HG02623 (cell line): ENCODE measurements at regions not wholly inside any gene's neighbourhood (a gene's known extent, or its start where the extent isn't known, plus 50 kb on each side); places are given as distances from the start of the nearest gene placed in this dataset.
"Not testable (repeated sequence)": the region's sequence is repeated elsewhere in the genome, so short reads cannot be mapped to it uniquely, and the experiment has no call there.

Experiments used
- ATAC-seq: cut with Tn5 transposase; IDR thresholded peaks from one replicate; pipeline ENCODE4 v1.9.1; 2021; ENCODE audit warnings: moderate library complexity; ENCODE audit not compliant: unreplicated experiment

GRCh38 chr5:40356248-40356647 is 323.5 kb upstream of the PTGER4 start:
- no peak for ATAC-seq

DNA sequence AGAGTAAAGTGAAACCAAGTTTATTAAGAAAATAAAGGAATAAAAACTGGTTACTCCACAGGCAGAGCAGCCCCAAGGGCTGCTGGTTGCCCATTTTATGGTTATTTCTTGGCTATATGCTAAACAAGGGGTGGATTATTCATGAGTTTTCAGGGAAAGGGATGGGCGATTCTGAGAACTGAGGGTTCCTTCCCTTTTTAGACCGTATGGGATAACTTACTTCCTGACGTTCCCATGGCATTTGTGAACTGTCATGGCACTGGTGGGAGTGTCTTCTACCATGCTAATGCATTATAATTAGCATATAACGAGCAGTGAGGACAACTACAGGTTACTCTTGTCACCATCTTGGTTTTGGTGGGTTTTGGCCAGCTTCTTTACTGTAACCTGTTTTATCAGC is 323.9 kb upstream of the PTGER4 start:
- ATAC-seq: no peak

- no peak for ATAC-seq
Measured at GRCh38 chr5:40355181-40355580, 324.5 kb upstream of the PTGER4 start.

GRCh38 chr5:40354171-40354570 is 325.5 kb upstream of the PTGER4 start:
- ATAC-seq: no peak

DNA sequence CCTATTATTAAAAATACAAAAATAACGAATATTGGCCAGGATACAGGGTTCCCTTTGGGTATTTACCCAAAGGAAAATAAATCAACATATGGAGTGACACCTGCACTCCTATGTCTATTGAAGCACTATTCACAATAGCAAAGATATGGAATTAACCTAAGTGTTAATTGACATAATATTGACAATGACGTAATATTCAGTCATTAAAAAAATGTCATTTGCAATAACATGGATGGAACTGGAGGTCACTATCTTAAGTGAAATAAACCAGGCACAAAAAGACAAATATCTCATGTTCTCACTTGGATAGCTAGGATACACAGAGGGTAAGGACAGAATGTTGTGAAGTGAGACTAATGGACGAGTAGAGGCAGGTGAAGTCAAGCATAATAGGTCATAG is 326.3 kb upstream of the PTGER4 start:
- ATAC-seq: no peak

- no peak for ATAC-seq
Measured at GRCh38 chr5:40347981-40348725, 331.6 kb upstream of the PTGER4 start.

DNA sequence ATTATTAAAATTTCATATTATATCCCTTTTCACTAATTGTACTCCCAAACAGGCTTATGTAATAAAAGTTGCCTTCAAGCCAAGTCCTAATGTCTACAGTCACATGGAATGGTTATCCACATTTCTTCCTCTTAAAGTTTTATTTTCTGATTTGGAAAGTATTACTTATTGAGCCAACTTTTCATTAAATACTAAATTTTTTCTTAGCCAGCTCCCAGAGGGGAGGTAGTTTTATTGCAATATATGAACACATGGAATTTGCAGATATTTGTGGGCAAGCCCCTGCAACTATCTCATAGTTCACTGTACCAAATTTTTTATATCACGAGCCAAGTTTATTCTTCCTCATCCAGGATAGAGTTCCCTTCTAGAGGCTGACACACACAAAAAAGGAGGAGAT is 332.8 kb upstream of the PTGER4 start:
- ATAC-seq: no peak

DNA sequence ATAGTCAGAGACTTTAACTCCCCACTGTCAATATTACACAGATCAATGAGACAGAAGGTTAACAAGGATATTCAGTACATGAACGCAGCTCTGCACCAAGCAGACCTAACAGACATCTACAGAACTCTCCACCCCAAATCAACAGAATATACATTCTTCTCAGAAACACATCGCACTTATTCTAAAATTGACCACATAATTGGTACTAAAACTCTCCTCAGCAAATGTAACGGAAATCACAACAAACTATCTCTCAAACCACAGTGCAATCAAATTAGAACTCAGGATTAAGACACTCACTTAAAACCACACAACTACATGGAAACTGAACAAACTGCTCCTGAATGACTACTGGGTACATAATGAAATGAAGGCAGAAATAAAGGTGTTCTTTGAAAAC is 341.3 kb upstream of the PTGER4 start:
- not testable (repeated sequence) for ATAC-seq

DNA sequence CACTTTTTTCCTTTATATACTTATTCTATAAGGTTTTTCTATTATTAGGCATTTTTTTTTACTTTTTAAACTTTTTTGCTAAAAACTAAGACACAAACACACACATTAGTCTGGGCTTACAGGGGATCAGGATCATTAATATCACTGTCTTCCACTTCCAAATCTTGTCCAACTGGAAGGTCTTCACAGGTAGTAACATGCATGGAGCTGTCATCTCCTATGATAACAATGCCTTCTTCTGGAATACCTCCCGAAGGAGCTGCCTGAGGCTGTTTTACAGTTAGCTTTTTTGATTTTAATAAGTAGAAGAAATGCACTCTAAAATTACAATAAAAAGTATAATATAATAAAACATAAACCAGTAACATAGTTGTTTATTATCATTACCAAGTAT is 345.5 kb upstream of the PTGER4 start:
- ATAC-seq: no peak

DNA sequence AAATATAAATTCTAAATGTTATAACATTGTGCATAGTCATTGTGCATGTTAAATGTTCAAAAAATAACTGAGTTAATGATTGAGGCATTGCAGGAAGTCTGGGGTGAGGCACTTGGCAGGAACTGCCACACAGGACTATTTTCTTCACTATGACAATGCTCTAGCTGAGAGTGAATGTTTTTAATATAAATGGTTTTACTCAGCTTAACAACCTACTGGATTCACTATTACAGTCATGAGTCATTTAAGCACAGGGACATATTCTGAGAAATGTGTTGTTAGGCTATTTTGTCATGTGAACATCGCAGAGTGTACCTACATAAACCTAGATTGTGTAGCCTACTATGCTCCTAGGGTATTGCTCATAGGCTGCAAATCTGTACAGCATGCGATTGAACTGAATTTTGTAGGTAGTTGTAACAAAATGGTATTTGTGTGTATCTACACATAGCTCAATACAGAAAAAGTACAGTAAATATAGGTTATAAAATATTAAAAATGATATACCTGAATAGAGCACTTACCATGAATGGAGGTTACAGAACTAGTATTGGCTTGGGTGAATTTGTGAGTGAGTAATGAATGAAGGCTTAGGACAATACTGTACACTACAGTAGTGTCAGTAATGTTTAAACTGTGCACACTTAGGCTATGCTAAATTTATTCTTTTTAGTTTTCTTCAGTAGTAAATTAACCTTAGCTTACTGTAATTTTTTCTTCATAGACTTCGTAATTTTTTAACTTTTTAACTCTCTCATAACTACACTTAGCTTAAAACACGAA is 346.1 kb upstream of the PTGER4 start:
- ATAC-seq: peak; percentile 43

DNA sequence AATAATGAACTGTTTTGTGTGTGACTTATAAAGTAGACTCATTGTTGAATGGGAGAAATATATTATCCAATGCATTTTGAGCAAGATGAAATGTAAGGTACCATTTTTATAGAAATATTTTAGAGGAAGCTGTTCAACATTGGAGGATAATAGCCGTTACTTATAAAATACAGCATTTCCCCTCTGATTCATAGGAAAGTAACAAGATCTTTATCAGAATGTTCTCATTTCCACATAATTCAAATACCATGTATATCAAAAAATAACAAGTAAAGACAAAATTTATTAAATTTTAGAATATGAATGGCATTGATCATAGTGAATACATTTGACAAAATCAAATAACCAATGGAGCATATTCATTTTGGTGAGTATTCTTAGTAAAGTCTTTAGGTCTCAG is 346.7 kb upstream of the PTGER4 start:
- ATAC-seq: no peak

GRCh38 chr5:40331616-40332015 is 348.1 kb upstream of the PTGER4 start:
- ATAC-seq: no peak

DNA sequence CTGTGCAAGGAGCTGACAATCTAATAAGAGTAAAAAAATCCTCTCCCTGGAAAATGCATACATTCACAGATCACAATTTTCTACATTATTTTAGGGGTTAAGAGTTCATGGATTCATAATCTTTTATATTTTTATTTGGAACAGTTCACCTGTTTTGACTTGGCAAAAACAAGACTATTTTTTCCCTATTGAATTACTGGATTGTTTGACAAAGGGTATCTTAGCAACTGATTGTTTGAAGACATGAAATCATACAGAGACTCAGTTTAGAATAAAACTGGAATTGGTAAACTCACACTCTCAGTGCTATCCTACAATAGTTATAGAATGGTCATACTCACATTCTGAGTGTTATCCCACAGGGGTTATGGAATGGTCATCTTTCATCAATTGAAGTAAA is 358.2 kb upstream of the PTGER4 start:
- ATAC-seq: no peak

- no peak for ATAC-seq
Measured at GRCh38 chr5:40318395-40318794, 361.3 kb upstream of the PTGER4 start.

GRCh38 chr5:40317023-40317422 is 362.7 kb upstream of the PTGER4 start:
- no peak for ATAC-seq

DNA sequence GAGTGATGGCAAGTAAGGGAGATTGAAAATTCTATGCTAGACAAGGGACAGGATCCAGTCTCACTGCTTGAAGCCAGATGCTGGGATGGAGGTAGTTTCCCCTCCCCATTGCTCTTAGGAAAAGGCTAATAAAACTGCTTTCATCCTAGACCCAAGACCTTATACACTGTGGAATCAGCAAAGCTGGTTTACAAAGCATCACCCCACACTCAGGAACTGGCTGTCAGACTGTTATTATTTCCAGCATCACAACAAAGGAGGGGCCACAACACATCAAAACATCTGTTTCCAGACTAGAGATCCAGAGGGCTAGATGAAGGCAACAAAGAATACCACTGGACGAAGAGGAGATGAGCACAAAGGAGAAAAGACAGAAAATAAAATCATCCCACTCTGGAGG is 364.6 kb upstream of the PTGER4 start:
- no peak for ATAC-seq

- no peak for ATAC-seq
Measured at GRCh38 chr5:40314275-40314674, 365.4 kb upstream of the PTGER4 start.

DNA sequence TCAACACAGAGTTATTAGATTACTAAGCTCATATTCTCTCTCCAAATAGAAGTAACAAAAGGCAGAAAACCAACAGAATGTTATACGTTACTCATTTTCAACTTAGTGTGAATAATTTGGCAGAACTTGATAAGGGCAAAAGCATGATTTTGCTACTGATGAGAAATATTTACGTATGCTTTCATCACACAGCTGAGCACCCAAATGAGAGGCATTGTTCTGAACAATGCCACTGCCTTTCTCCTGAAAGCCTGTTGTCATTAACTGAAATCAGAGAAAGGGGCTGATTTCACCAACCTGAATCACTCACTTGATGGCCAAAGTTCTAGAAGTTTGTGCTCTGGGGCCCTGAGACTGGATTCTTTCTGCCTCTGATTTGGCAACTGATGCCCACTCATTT is 367.5 kb upstream of the PTGER4 start:
- no peak for ATAC-seq

DNA sequence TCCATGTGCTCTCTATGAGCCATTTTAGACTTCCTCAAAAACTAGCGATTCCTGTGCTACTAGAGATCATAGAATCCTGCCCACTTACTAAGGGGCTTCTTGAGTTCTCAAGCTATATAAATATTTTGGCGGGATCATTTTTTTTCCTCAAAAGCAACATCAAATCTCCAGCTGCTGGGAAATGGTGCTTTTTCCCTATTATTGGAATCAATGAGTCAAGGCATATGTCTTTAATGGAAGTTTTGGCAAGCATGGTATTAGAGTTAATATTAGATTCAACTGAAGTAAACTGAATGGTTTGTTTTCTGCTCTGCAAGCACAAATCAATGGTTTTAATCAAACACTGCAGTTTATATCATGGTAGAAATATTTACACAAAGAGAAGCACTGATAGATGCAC is 369.9 kb upstream of the PTGER4 start:
- no peak for ATAC-seq

GRCh38 chr5:40308867-40309266 is 370.8 kb upstream of the PTGER4 start:
- ATAC-seq: no peak

DNA sequence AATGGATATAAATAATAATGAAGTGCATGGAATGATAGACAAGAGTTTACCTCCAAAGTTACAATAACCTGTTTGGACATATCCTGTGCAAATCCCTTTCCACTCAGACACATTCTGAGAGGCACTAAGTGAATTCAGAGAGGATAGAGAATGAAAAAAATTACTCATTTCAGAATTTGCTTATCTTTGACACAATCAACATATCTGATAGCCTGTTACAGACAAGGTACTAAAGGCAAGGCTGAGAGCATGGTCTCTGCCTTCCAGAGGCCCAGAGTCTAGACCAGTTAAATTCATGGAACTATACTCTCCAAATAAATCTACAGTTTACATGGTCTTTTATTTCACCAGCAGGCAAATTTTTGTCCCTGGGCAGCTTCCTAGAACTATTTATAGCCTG is 371.8 kb upstream of the PTGER4 start:
- ATAC-seq: no peak

DNA sequence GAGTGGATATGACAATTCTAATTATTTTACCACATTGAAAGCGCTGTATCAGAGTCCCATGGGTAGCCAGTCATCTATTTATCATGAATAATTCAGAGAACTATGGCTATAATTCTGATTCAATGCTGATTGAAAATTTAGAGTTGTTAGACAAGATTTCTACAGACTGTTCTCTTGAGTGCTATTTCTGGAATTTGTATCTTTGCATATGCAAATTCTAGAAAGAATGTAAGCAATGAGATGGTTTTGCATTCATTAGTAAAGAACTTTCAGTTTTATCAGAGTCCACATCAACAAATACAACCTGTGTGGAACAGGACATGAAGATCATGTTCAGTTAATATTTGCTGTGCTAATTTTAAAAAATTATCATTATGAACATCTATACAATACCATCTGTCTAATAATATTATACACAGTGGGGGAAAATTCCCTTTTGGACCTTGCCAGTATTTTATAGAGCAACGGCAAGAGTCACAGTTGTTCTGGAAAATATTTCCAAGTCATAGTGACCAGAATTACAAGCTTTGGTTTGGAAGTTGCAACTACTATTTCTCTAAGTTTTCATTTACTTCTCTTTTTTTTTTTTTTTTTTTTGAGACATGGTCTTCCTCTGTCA is 372.7 kb upstream of the PTGER4 start:
- no peak for ATAC-seq
